Germinal center (tissue), 1 donor: ENCODE measurements at regions not wholly inside any gene's neighbourhood (a gene's known extent, or its start where the extent isn't known, plus 50 kb on each side); places are given as distances from the start of the nearest gene placed in this dataset.

ENCODE experiments used
- DNase-seq: peaks from one replicate; pipeline ENCODE4 v3.0.0; 2012; ENCODE audit warnings: mixed read lengths, low spot score

DNA sequence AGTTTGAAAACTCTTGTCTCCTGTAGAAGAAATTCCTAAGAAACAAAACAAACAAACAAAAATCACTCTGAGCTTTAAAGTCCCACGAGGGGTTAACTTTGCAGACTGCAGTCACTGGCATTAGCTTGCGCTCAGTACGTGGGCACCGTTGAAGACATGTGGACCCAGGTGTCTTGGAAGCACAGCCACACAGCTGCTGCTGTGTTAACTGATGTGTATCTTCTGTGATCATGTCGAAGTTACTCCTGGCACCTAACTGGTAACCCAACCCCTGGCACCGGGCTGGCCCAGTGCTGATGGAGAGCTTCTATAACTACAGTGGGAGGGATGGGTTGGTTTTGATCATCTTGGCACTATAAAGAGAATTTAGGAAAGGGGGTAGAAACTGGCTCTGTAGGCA is 51.6 kb upstream of the FHL2 start:
- DNase-seq = no peak

DNA sequence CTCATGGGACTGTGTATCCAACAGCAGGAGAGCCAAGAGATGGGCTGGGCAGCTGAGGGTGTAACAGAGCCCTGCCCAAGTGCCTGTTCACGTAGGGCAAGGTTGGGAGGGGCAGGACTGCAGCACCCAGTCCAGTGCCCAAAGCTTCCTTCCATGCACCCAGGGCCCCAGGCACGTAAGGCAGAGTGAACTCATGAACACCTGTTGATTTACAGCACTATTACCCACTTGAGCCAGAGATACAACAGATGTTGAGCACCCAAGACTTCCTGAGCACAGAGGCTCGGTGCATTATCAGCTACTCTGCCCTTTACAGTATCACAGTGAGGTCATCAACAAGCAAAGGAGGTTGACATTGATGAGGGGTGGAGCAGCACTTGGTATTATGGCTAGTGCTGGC is 50.2 kb upstream of the FHL2 start:
- no peak for DNase-seq
